SK-N-DZ (cell line): ENCODE measurements at regions not wholly inside any gene's neighbourhood (a gene's known extent, or its start where the extent isn't known, plus 50 kb on each side); places are given as distances from the start of the nearest gene placed in this dataset.

Experiments
- DNase-seq: peaks from one replicate; pipeline ENCODE4 v3.0.0-alpha.2; 2015; ENCODE audit warnings: low spot score

- DNase-seq = no peak
These were observed 324.7 kb upstream of the PIK3C3 start for GRCh38 chr18:41630232-41630886.

- DNase-seq = no peak
These were observed 330.6 kb upstream of the PIK3C3 start for GRCh38 chr18:41624460-41624859.

- DNase-seq = no peak
These were observed 333.9 kb upstream of the PIK3C3 start for GRCh38 chr18:41621177-41621576.

- no peak for DNase-seq
These were observed 336.9 kb upstream of the PIK3C3 start for GRCh38 chr18:41618147-41618546.

- peak; percentile 11 for DNase-seq
These were observed 337.4 kb upstream of the PIK3C3 start for GRCh38 chr18:41617647-41618046.

- peak; percentile 79 for DNase-seq
These were observed 341.9 kb upstream of the PIK3C3 start for GRCh38 chr18:41613003-41613609.

GRCh38 chr18:41604964-41605363 lies 350.1 kb upstream of the PIK3C3 start:
- DNase-seq = no peak

- no peak for DNase-seq
These were observed 353.0 kb upstream of the PIK3C3 start for GRCh38 chr18:41602034-41602433.

- no peak for DNase-seq
These were observed 354.2 kb upstream of the PIK3C3 start for GRCh38 chr18:41600693-41601391.

- no peak for DNase-seq
These were observed 355.6 kb upstream of the PIK3C3 start for GRCh38 chr18:41599466-41599865.

GRCh38 chr18:41594582-41594981 lies 360.5 kb upstream of the PIK3C3 start:
- no peak for DNase-seq

- no peak for DNase-seq
These were observed 361.8 kb upstream of the PIK3C3 start for GRCh38 chr18:41593171-41593675.

GRCh38 chr18:41587976-41588375 lies 367.1 kb upstream of the PIK3C3 start:
- no peak for DNase-seq

- DNase-seq = no peak
These were observed 369.5 kb upstream of the PIK3C3 start for GRCh38 chr18:41585512-41585911.

GRCh38 chr18:41579185-41579584 lies 375.8 kb upstream of the PIK3C3 start:
- DNase-seq = no peak

GRCh38 chr18:41577529-41577928 lies 377.5 kb upstream of the PIK3C3 start:
- DNase-seq = no peak

GRCh38 chr18:41576643-41577042 lies 378.4 kb upstream of the PIK3C3 start:
- DNase-seq = no peak

GRCh38 chr18:41569867-41570266 lies 385.2 kb upstream of the PIK3C3 start:
- no peak for DNase-seq

- no peak for DNase-seq
These were observed 393.1 kb upstream of the PIK3C3 start for GRCh38 chr18:41561961-41562360.

- DNase-seq = peak; percentile 24
These were observed 396.3 kb upstream of the PIK3C3 start for GRCh38 chr18:41558715-41559114.

GRCh38 chr18:41553716-41554115 lies 401.3 kb upstream of the PIK3C3 start:
- DNase-seq = no peak

- DNase-seq = no peak
These were observed 406.3 kb upstream of the PIK3C3 start for GRCh38 chr18:41548521-41549260.
